COLO668 (cell line): ENCODE measurements at regions not wholly inside any gene's neighbourhood (a gene's known extent, or its start where the extent isn't known, plus 50 kb on each side); places are given as distances from the start of the nearest gene placed in this dataset.

ENCODE experiments used
- DNase-seq: peaks from one replicate; lab custom pipeline; 2025; ENCODE audit not compliant: unreplicated experiment; lab: John Stamatoyannopoulos, UW

- DNase-seq: no peak
Observed at GRCh38 chr7:79730971-79731370, 277.5 kb upstream of the MAGI2 start.

- DNase-seq: no peak
Observed at GRCh38 chr7:79723833-79724618, 270.6 kb upstream of the MAGI2 start.

- no peak for DNase-seq
Observed at GRCh38 chr7:79722217-79722616, 268.8 kb upstream of the MAGI2 start.

GRCh38 chr7:79719216-79719615 lies 265.7 kb upstream of the MAGI2 start:
- DNase-seq: no peak

- no peak for DNase-seq
Observed at GRCh38 chr7:79716329-79716728, 262.9 kb upstream of the MAGI2 start.

- DNase-seq: no peak
Observed at GRCh38 chr7:79714081-79714480, 260.6 kb upstream of the MAGI2 start.

GRCh38 chr7:79713276-79713675 lies 259.8 kb upstream of the MAGI2 start:
- DNase-seq: no peak

- no peak for DNase-seq
Observed at GRCh38 chr7:79711660-79712059, 258.2 kb upstream of the MAGI2 start.

- DNase-seq: no peak
Observed at GRCh38 chr7:79709574-79710409, 256.3 kb upstream of the MAGI2 start.

GRCh38 chr7:79702116-79702515 lies 248.6 kb upstream of the MAGI2 start:
- no peak for DNase-seq

GRCh38 chr7:79692015-79692414 lies 238.5 kb upstream of the MAGI2 start:
- no peak for DNase-seq

GRCh38 chr7:79691074-79691473 lies 237.6 kb upstream of the MAGI2 start:
- DNase-seq: no peak

GRCh38 chr7:79684384-79684783 lies 230.9 kb upstream of the MAGI2 start:
- DNase-seq: no peak

- no peak for DNase-seq
Observed at GRCh38 chr7:79683916-79684315, 230.4 kb upstream of the MAGI2 start.

GRCh38 chr7:79683185-79683890 lies 229.9 kb upstream of the MAGI2 start:
- DNase-seq: no peak

- no peak for DNase-seq
Observed at GRCh38 chr7:79681454-79681853, 228.0 kb upstream of the MAGI2 start.

GRCh38 chr7:79673969-79674368 lies 220.5 kb upstream of the MAGI2 start:
- DNase-seq: no peak

- no peak for DNase-seq
Observed at GRCh38 chr7:79673421-79673820, 220.0 kb upstream of the MAGI2 start.

GRCh38 chr7:79668292-79668691 lies 214.8 kb upstream of the MAGI2 start:
- no peak for DNase-seq

- no peak for DNase-seq
Observed at GRCh38 chr7:79666472-79666871, 213.0 kb upstream of the MAGI2 start.

- DNase-seq: peak; percentile 66
Observed at GRCh38 chr7:79664884-79665676, 211.6 kb upstream of the MAGI2 start.
